ENCODE measurements at regions not wholly inside any gene's neighbourhood (a gene's known extent, or its start where the extent isn't known, plus 50 kb on each side); places are given as distances from the start of the nearest gene placed in this dataset.

DNA sequence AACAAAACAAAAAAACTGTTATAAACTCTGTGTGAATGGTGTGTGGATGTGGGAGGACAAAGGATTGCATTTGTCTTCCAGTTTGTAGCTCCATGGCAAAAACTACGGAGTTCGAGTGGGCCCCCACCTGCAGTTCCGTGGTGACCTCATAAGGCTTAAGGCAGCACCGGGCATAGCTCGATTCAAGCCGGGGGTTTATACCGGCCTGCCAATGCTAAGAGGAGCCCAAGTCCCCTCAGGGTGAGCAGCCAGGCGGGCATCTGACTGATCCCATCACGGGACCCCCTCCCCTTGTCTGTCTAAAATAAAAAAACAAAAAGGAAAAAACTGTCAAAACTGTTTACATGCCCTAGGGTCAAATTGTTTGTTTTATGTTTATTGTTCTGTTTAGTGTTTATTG is 463.2 kb upstream of the HTR1E start:
- Histone ChIP-seq H3K27me3 (no peaks in the 10 kb centered on the region), H3K4me3 (no peak overlapping the region), H3K9me3 (no peaks in the 10 kb centered on the region), H3K27ac (no peak overlapping the region), H3K36me3 (no peaks in the 10 kb centered on the region), H3K4me1 (no peaks in the 10 kb centered on the region)
- TF ChIP-seq CTCF (IDR thresholded peaks at IDR 0.05) (no peak), POLR2A (IDR thresholded peaks at IDR 0.05) (no peak)
- no peak for DNase-seq

- Histone ChIP-seq H3K9me3 (no peaks in the 10 kb centered on the region), H3K27ac (no peak overlapping the region), H3K27me3 (no peaks in the 10 kb centered on the region), H3K4me1 (no peaks in the 10 kb centered on the region), H3K36me3 (no peaks in the 10 kb centered on the region), H3K4me3 (no peak overlapping the region)
- no peak for TF ChIP-seq CTCF (IDR thresholded peaks at IDR 0.05)
- no peak for TF ChIP-seq POLR2A (IDR thresholded peaks at IDR 0.05)
- DNase-seq, result no peak
Observed at GRCh38 chr6:86471791-86472190, 465.5 kb upstream of the HTR1E start.

DNA sequence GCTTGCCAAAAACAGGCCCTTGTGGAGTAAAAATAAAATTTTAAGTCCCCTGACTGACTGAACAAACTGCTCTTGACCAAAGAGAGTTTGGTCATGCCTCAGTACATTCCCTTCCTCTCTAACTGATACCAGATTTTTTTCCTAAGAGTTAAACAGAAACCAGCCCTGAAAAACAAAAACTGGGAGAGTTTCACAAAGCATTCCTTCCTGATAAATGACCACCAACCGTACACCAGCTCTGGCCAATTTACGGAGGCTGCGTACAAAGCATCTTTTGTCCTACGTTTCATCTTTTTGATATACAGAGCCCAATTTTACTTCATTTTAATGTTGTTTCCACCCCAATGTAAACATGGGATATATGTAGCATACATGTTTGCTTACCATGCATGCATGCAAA is 477.4 kb upstream of the HTR1E start:
- Histone ChIP-seq H3K27me3 (no peaks in the 10 kb centered on the region), H3K4me1 (no peaks in the 10 kb centered on the region), H3K36me3 (no peaks in the 10 kb centered on the region), H3K27ac (no peak overlapping the region), H3K4me3 (no peak overlapping the region), H3K9me3 (no peaks in the 10 kb centered on the region)
- TF ChIP-seq POLR2A (IDR thresholded peaks at IDR 0.05), result no peak
- TF ChIP-seq CTCF (IDR thresholded peaks at IDR 0.05), result no peak
- DNase-seq, result no peak

GRCh38 chr6:86456821-86457220 is 480.5 kb upstream of the HTR1E start:
- Histone ChIP-seq H3K4me3 (no peak overlapping the region), H3K27ac (no peak overlapping the region), H3K4me1 (no peaks in the 10 kb centered on the region), H3K9me3 (no peaks in the 10 kb centered on the region), H3K36me3 (no peaks in the 10 kb centered on the region), H3K27me3 (no peaks in the 10 kb centered on the region)
- TF ChIP-seq POLR2A (IDR thresholded peaks at IDR 0.05), result no peak
- TF ChIP-seq CTCF (IDR thresholded peaks at IDR 0.05), result no peak
- no peak for DNase-seq

GRCh38 chr6:86453232-86453631 is 484.1 kb upstream of the HTR1E start:
- DNase-seq, result no peak
- Histone ChIP-seq H3K27me3 (no peaks in the 10 kb centered on the region), H3K9me3 (no peaks in the 10 kb centered on the region), H3K36me3 (no peaks in the 10 kb centered on the region), H3K4me1 (no peaks in the 10 kb centered on the region), H3K4me3 (no peak overlapping the region), H3K27ac (no peak overlapping the region)
- TF ChIP-seq CTCF (IDR thresholded peaks at IDR 0.05) (no peak), POLR2A (IDR thresholded peaks at IDR 0.05) (no peak)

DNA sequence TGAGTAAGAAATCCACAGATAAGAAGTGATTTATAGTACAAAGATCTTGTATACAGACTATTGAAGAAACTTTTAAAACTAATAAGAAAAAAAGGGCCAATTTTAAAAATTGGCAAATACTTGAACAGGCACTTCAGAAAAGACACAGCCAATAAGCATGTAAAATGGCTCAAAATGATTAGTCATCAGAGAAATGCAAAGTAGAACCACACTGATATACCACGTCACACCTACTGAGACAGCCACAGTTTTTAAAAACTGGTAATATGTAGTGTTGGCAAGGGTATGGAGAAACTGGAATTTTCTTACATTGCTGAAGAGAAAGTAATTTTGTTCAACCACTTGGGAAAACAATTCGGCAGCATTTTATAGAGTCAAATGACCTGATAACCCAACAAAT is 488.9 kb upstream of the HTR1E start:
- Histone ChIP-seq H3K27ac (no peak overlapping the region), H3K9me3 (no peaks in the 10 kb centered on the region), H3K4me1 (no peaks in the 10 kb centered on the region), H3K36me3 (no peaks in the 10 kb centered on the region), H3K27me3 (no peaks in the 10 kb centered on the region), H3K4me3 (no peak overlapping the region)
- no peak for DNase-seq
- TF ChIP-seq POLR2A (IDR thresholded peaks at IDR 0.05), result no peak
- no peak for TF ChIP-seq CTCF (IDR thresholded peaks at IDR 0.05)
